GM23338 (cell line): ENCODE measurements at regions not wholly inside any gene's neighbourhood (a gene's known extent, or its start where the extent isn't known, plus 50 kb on each side); places are given as distances from the start of the nearest gene placed in this dataset.

Source experiments
- ATAC-seq: fragments of 200-7000 bp; cut with Tn5 transposase; 3 replicates; pipeline ENCODE4 v1.9.1; 2020
- DNase-seq: peaks from one replicate; pipeline ENCODE4 v3.0.0-alpha.2; 2015; ENCODE audit warnings: low spot score
- H2AFZ ChIP-seq: fragments of 200-600 bp; sonication (generic); 2 replicates; pipeline ENCODE4 v1.8.0; 2016; ENCODE audit warnings: antibody characterized with exemption, mild to moderate bottlenecking, moderate library complexity
- H3F3A ChIP-seq: fragments of 200-600 bp; sonication (generic); replicated peaks from 2 replicates; pipeline ENCODE4 v1.8.0; 2017; ENCODE audit warnings: antibody characterized with exemption, mixed run types, low read depth
- H3K27ac ChIP-seq: fragments of 200-600 bp; sonication (generic); 2 replicates; pipeline ENCODE4 v1.6.1; 2016; ENCODE audit warnings: low read depth
- H3K27me3 ChIP-seq: fragments of 200-600 bp; sonication (generic); 2 replicates; pipeline ENCODE4 v1.8.0; 2016; ENCODE audit warnings: mild to moderate bottlenecking, mixed run types, moderate library complexity; ENCODE audit not compliant: insufficient read depth
- H3K36me3 ChIP-seq: fragments of 200-600 bp; sonication (generic); 2 replicates; pipeline ENCODE4 v1.8.0; 2016; ENCODE audit warnings: mild to moderate bottlenecking; ENCODE audit not compliant: insufficient read depth
- H3K4me1 ChIP-seq: fragments of 200-600 bp; sonication (generic); 2 replicates; pipeline ENCODE4 v1.8.0; 2016; ENCODE audit warnings: mild to moderate bottlenecking, moderate library complexity; ENCODE audit not compliant: insufficient read depth
- H3K4me2 ChIP-seq: fragments of 200-600 bp; sonication (generic); 2 replicates; pipeline ENCODE4 v1.7.1; 2017; ENCODE audit warnings: mixed run types
- H3K4me3 ChIP-seq: fragments of 200-600 bp; sonication (generic); 2 replicates; pipeline ENCODE4 v1.6.1; 2016; ENCODE audit warnings: mixed run types
- H3K79me2 ChIP-seq: fragments of 200-600 bp; sonication (generic); replicated peaks from 2 replicates; pipeline ENCODE4 v1.8.0; 2017; ENCODE audit warnings: mild to moderate bottlenecking; ENCODE audit not compliant: insufficient read depth
- H3K9me2 ChIP-seq: fragments of 200-600 bp; sonication (generic); 2 replicates; pipeline ENCODE4 v1.8.0; 2017; ENCODE audit not compliant: insufficient read depth
- H4K20me1 ChIP-seq: fragments of 200-600 bp; sonication (generic); replicated peaks from 2 replicates; pipeline ENCODE4 v1.8.0; 2017; ENCODE audit warnings: mild to moderate bottlenecking; ENCODE audit not compliant: insufficient read depth
- H3K27ac Mint-ChIP-seq: 2 replicates; pipeline ENCODE4 v1.8.0; 2020; ENCODE audit warnings: inconsistent platforms, mild to moderate bottlenecking, moderate library complexity, mixed read lengths
- H3K27me3 Mint-ChIP-seq: 3 replicates; pipeline ENCODE4 v1.8.0; 2022; ENCODE audit warnings: low read depth, mild to moderate bottlenecking, moderate library complexity, mixed read lengths, inconsistent platforms; ENCODE audit not compliant: insufficient read depth, poor library complexity
- H3K36me3 Mint-ChIP-seq: 3 replicates; pipeline ENCODE4 v1.8.0; 2021; ENCODE audit warnings: low read depth, mild to moderate bottlenecking, inconsistent platforms, moderate library complexity, mixed read lengths
- H3K4me1 Mint-ChIP-seq: 3 replicates; pipeline ENCODE4 v1.8.0; 2020; ENCODE audit warnings: mild to moderate bottlenecking, inconsistent platforms, mixed read lengths
- H3K4me3 Mint-ChIP-seq: 3 replicates; pipeline ENCODE4 v1.8.0; 2021; ENCODE audit warnings: moderate library complexity, mild to moderate bottlenecking, inconsistent platforms, mixed read lengths
- H3K9me3 Mint-ChIP-seq: 3 replicates; pipeline ENCODE4 v1.8.0; 2020; ENCODE audit warnings: moderate library complexity, mild to moderate bottlenecking, inconsistent platforms, mixed read lengths
- CTCF ChIP-seq, 2 experiments: fragments of 200-600 bp in 1 of 2; sonication (generic) in 1 of 2; conservative IDR thresholded peaks; 2 replicates each; pipeline versions ENCODE4 v1.5.1 to v1.6.1; 2016 to 2017; ENCODE audit warnings: antibody characterized with exemption in 2 of 2, low read depth in 2 of 2, mild to moderate bottlenecking in 2 of 2, moderate library complexity in 1 of 2
- ETS1 ChIP-seq: IDR thresholded peaks from 2 replicates; pipeline ENCODE4 v1.6.1; 2016; ENCODE audit warnings: antibody characterized with exemption
- EZH2 ChIP-seq: fragments of 200-600 bp; sonication (generic); IDR thresholded peaks from one replicate; pipeline ENCODE4 v1.8.0; 2017; ENCODE audit warnings: antibody characterized with exemption, mild to moderate bottlenecking, low read depth; ENCODE audit not compliant: unreplicated experiment
- NANOG ChIP-seq: IDR thresholded peaks from 2 replicates; pipeline ENCODE4 v1.6.1; 2016; ENCODE audit warnings: antibody characterized with exemption, borderline replicate concordance
- ZNF331 ChIP-seq: fragments of 250-450 bp; sonication (Bioruptor Pico); IDR thresholded peaks from 2 replicates; pipeline ENCODE4 v1.5.0; 2020; ENCODE audit warnings: low read depth, mild to moderate bottlenecking, moderate library complexity
- ZNF462 ChIP-seq: fragments of 250-450 bp; sonication (Bioruptor Pico); IDR thresholded peaks from 2 replicates; pipeline ENCODE4 v1.5.0; 2020; ENCODE audit warnings: mild to moderate bottlenecking, moderate library complexity

GRCh38 chr5:164742025-164742424, 1236.6 kb downstream of the MAT2B start:
- H3K27ac Mint-ChIP-seq = no peak overlapping the region
- ATAC-seq = no peak
- H3K36me3 Mint-ChIP-seq = no peaks in the 10 kb centered on the region

More at GRCh38 chr5:164742025-164742424, 1236.6 kb downstream of the MAT2B start:
- Histone ChIP-seq H3K27ac (no peak overlapping the region), H3K79me2 (no peaks in the 10 kb centered on the region), H3K4me3 (no peak overlapping the region), H3K9me2 (no peaks in the 10 kb centered on the region; the same call in 1 of the 2 replicates), H4K20me1 (no peaks in the 10 kb centered on the region), H3K27me3 (no peaks in the 10 kb centered on the region), H3F3A (no peaks in the 10 kb centered on the region), H3K4me1 (peaks cover 8% of the 10 kb centered on the region; the same call in 1 of the 2 replicates), H2AFZ (no peak overlapping the region), H3K4me2 (no peak overlapping the region), H3K36me3 (no peaks in the 10 kb centered on the region)
- TF ChIP-seq CTCF (conservative IDR thresholded peaks at IDR 0.05; ENCODE audit: low read depth in 2 of 2) (no peak), ETS1 (no peak), ZNF331 (CRISPR knock-in tag) (no peak), NANOG (no peak), ZNF462 (CRISPR knock-in tag) (no peak), EZH2 (no peak)
- Mint-ChIP-seq H3K4me3 (no peak overlapping the region), H3K9me3 (no peaks in the 10 kb centered on the region; the same call in 2 of the 3 replicates), H3K4me1 (peaks cover 8% of the 10 kb centered on the region; the same call in 2 of the 3 replicates), H3K27me3 (no peaks in the 10 kb centered on the region)
- no peak for DNase-seq
